OCI-LY7 (cell line): ENCODE measurements at regions not wholly inside any gene's neighbourhood (a gene's known extent, or its start where the extent isn't known, plus 50 kb on each side); places are given as distances from the start of the nearest gene placed in this dataset.

ENCODE experiments used
- BruUV-seq: library from RNA; stranded (reverse); fragments of 400-500 nt; replicated peaks from 2 replicates; lab custom pipeline; 2021; lab: Mats Ljungman, UMichigan
- CTCF ChIA-PET: fragments of 300-600 bp; sonication (Branson Sonifier 250); formaldehyde crosslinking; loops from one replicate; lab custom pipeline; 2022; ENCODE audit warnings: antibody characterized with exemption; ENCODE audit not compliant: unreplicated experiment; lab: Charles Lee
- POLR2A ChIA-PET: fragments of 300-600 bp; sonication (Branson Sonifier 250); formaldehyde crosslinking; loops from one replicate; lab custom pipeline; 2022; ENCODE audit warnings: antibody characterized with exemption; lab: Charles Lee
- DNase-seq: peaks from one replicate; pipeline ENCODE4 v3.0.0-alpha.2; 2015; ENCODE audit warnings: low spot score
- H2AFZ ChIP-seq: fragments of 200-600 bp; sonication (generic), shearing (Covaris generic); 2 replicates; pipeline ENCODE4 v1.6.1; 2014; ENCODE audit warnings: mild to moderate bottlenecking, antibody characterized with exemption, low read length, moderate library complexity
- H3K27ac ChIP-seq: fragments of 200-600 bp; sonication (generic); 2 replicates; pipeline ENCODE4 v1.5.1; 2014; ENCODE audit warnings: mixed run types, low read depth, mild to moderate bottlenecking, moderate library complexity, low read length, inconsistent platforms; ENCODE audit not compliant: poor library complexity, severe bottlenecking
- H3K36me3 ChIP-seq: fragments of 200-600 bp; sonication (generic); 2 replicates; pipeline ENCODE4 v1.6.1; 2014; ENCODE audit warnings: mild to moderate bottlenecking, antibody characterized with exemption, low read length, moderate library complexity, mixed read lengths; ENCODE audit not compliant: insufficient read depth
- H3K4me1 ChIP-seq: fragments of 200-600 bp; sonication (generic); 2 replicates; pipeline ENCODE4 v1.5.1; 2014; ENCODE audit warnings: mild to moderate bottlenecking, low read length; ENCODE audit not compliant: insufficient read depth, poor library complexity, severe bottlenecking
- H3K4me2 ChIP-seq: fragments of 200-600 bp; sonication (generic); 2 replicates; pipeline ENCODE4 v1.6.1; 2014; ENCODE audit warnings: mild to moderate bottlenecking, low read length
- H3K4me3 ChIP-seq: fragments of 200-600 bp; sonication (generic); 2 replicates; pipeline ENCODE4 v1.5.1; 2014; ENCODE audit warnings: mild to moderate bottlenecking, low read depth, low read length; ENCODE audit not compliant: poor library complexity, severe bottlenecking
- H3K79me2 ChIP-seq: fragments of 200-600 bp; sonication (generic); 2 replicates; pipeline ENCODE4 v1.6.1; 2016; ENCODE audit warnings: low read depth, mild to moderate bottlenecking, low read length, moderate library complexity, mixed read lengths; ENCODE audit not compliant: insufficient read depth
- H3K9me2 ChIP-seq: fragments of 200-600 bp; sonication (generic); 2 replicates; pipeline ENCODE4 v1.6.1; 2016; ENCODE audit warnings: mild to moderate bottlenecking, low read length, mixed read lengths; ENCODE audit not compliant: insufficient read depth
- H3K9me3 ChIP-seq: fragments of 200-600 bp; sonication (generic); 2 replicates; pipeline ENCODE4 v1.6.1; 2014; ENCODE audit warnings: mild to moderate bottlenecking, mixed run types, low read length, mixed read lengths
- H4K20me1 ChIP-seq: fragments of 200-600 bp; sonication (generic); 2 replicates; pipeline ENCODE4 v1.6.1; 2014; ENCODE audit warnings: mild to moderate bottlenecking, antibody characterized with exemption, low read length, moderate library complexity, mixed read lengths; ENCODE audit not compliant: insufficient read depth
- EZH2phosphoT487 ChIP-seq: fragments of 200-600 bp; sonication (generic); IDR thresholded peaks from 2 replicates; pipeline ENCODE4 v1.6.1; 2018; ENCODE audit warnings: low read depth, borderline replicate concordance, mild to moderate bottlenecking, mixed run types, antibody characterized with exemption, low read length, moderate library complexity, mixed read lengths
- intact Hi-C: fragments of 100-400 bp; cut with micrococcal nuclease; formaldehyde crosslinking; loops from one replicate; pipeline ENCODE4 v1.10.0; 2022; ENCODE audit not compliant: unreplicated experiment
- TF ChIP-seq, protein P1 (sequence below): fragments of 200-600 bp; sonication (generic); conservative IDR thresholded peaks from 2 replicates; pipeline ENCODE4 v1.5.1; 2014; ENCODE audit warnings: mild to moderate bottlenecking, antibody characterized with exemption, low read length, moderate library complexity, mixed read lengths

DNA sequence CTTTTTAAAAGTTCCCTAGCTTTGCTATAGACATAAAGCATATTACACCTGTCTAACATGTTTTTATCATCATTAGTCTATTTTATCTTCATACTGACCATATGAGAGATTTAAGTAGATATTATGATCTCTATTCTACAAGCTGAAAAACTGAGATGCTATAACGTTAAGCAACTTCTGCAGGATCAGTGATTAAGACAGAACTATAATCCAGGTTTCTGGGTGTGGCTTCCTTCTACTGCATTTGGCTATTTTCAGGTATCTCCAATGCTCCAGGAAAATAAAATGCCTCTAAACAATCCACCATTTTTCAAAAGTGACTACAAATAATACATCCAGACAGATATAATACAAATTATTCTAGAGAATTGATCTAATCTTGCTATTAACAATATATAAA lies 53.4 kb downstream of the RGS2 start:
- no peaks in the 10 kb centered on the region for H3K9me3 ChIP-seq
- no peaks in the 10 kb centered on the region for H3K4me1 ChIP-seq
- ChIA-PET CTCF (no interaction called here), POLR2A (interaction anchor here (0.8 kb wide), 1 partner anchor 10 kb away, joined by 3 read pairs; no protein-coding TSS in a partner anchor)
- no peak overlapping the region for H2AFZ ChIP-seq
- no peaks in the 10 kb centered on the region for H3K9me2 ChIP-seq
- no peak overlapping the region for H3K4me2 ChIP-seq
- no peaks in the 10 kb centered on the region for H3K36me3 ChIP-seq
- no TSS peak for BruUV-seq
- TF ChIP-seq EZH2phosphoT487: no peak
- TF ChIP-seq, protein P1, sequence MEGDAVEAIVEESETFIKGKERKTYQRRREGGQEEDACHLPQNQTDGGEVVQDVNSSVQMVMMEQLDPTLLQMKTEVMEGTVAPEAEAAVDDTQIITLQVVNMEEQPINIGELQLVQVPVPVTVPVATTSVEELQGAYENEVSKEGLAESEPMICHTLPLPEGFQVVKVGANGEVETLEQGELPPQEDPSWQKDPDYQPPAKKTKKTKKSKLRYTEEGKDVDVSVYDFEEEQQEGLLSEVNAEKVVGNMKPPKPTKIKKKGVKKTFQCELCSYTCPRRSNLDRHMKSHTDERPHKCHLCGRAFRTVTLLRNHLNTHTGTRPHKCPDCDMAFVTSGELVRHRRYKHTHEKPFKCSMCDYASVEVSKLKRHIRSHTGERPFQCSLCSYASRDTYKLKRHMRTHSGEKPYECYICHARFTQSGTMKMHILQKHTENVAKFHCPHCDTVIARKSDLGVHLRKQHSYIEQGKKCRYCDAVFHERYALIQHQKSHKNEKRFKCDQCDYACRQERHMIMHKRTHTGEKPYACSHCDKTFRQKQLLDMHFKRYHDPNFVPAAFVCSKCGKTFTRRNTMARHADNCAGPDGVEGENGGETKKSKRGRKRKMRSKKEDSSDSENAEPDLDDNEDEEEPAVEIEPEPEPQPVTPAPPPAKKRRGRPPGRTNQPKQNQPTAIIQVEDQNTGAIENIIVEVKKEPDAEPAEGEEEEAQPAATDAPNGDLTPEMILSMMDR: no peak
- H3K4me3 ChIP-seq: no peak overlapping the region
- no peaks in the 10 kb centered on the region for H3K79me2 ChIP-seq
- H3K27ac ChIP-seq: no peak overlapping the region
- DNase-seq: no peak
- H4K20me1 ChIP-seq: no peaks in the 10 kb centered on the region
- intact Hi-C loops: no loop called here

DNA sequence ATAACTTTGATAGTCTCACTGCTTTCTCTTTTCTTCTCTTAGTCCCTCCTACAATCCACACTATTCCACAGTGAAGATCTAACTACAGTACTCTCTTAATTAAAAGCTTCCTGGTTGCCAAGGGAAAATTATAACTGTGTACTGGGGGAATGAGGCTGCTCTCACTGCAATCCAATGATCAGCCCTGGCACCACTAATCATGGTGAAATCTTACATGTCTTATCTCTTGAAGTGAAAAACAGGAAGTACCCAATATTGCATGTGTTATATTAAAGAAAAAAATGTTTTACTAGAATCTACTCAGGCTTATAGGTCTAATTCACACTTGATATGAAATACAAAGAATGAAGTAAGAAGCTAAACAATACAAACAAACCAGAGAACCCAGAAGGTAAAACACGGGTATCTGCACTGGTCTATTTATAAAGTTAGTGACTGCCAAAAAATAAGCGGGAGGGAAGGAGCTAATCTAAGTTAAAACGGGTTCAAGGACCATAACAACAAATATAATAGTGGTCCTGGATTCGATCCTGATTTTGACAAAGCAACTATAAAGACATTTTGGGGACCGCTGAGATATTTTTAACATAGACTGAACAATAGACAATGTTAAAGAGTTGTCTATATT lies 57.5 kb downstream of the RGS2 start:
- no TSS peak for BruUV-seq
- H3K27ac ChIP-seq: no peak overlapping the region
- DNase-seq: no peak
- no peaks in the 10 kb centered on the region for H3K79me2 ChIP-seq
- POLR2A ChIA-PET: no interaction called here
- intact Hi-C loops: no loop called here
- H2AFZ ChIP-seq: no peak overlapping the region
- H3K36me3 ChIP-seq: no peaks in the 10 kb centered on the region
- no peaks in the 10 kb centered on the region for H3K4me1 ChIP-seq
- no peaks in the 10 kb centered on the region for H3K9me3 ChIP-seq
- H3K9me2 ChIP-seq: no peaks in the 10 kb centered on the region
- no peaks in the 10 kb centered on the region for H4K20me1 ChIP-seq
- H3K4me3 ChIP-seq: no peak overlapping the region
- TF ChIP-seq EZH2phosphoT487: no peak
- TF ChIP-seq, protein P1: no peak
- no peak overlapping the region for H3K4me2 ChIP-seq
- CTCF ChIA-PET: no interaction called here

DNA sequence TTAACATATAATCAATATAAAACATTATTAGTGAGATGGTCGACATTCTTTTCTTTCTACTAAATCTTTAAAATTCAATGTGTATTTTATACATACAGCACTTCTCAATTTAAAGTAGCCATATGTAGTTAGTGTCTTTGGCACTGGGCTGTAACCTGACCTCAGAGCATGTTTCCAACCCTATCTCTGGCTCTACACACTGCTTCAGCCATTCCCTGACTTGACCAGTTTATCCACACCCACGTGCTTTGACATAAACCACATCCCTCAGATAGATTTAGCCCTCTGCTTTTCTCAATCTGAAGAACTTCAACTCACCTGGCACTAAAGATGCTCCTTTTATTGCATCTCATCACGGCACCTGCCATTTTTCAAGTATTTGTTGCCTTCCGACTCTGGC lies 58.3 kb downstream of the RGS2 start:
- Histone ChIP-seq H3K79me2 (no peaks in the 10 kb centered on the region), H3K9me2 (no peaks in the 10 kb centered on the region), H3K27ac (no peak overlapping the region), H3K36me3 (no peaks in the 10 kb centered on the region), H3K4me3 (no peak overlapping the region), H3K4me1 (no peaks in the 10 kb centered on the region), H4K20me1 (no peaks in the 10 kb centered on the region), H2AFZ (no peak overlapping the region), H3K9me3 (no peaks in the 10 kb centered on the region), H3K4me2 (no peak overlapping the region)
- no TSS peak for BruUV-seq
- intact Hi-C loops: no loop called here
- POLR2A ChIA-PET: no interaction called here
- TF ChIP-seq, protein P1: no peak
- no peak for TF ChIP-seq EZH2phosphoT487
- DNase-seq: no peak
- CTCF ChIA-PET: no interaction called here
